Lower leg skin (tissue), 3 donors: ENCODE measurements at regions not wholly inside any gene's neighbourhood (a gene's known extent, or its start where the extent isn't known, plus 50 kb on each side); places are given as distances from the start of the nearest gene placed in this dataset.

ENCODE experiments used
- CTCF ChIP-seq, 3 donors: fragments of 450-650 bp; IDR thresholded peaks; one replicate each; pipeline ENCODE4 v1.5.1; 2016; ENCODE audit warnings: antibody characterized with exemption in 3 of 3, mild to moderate bottlenecking in 3 of 3, moderate library complexity in 2 of 3
- POLR2A ChIP-seq, 2 donors: fragments of 450-650 bp; IDR thresholded peaks; one replicate each; pipeline ENCODE4 v1.6.1; 2016 to 2017; ENCODE audit warnings: antibody characterized with exemption in 2 of 2, mild to moderate bottlenecking in 1 of 2, moderate library complexity in 1 of 2

DNA sequence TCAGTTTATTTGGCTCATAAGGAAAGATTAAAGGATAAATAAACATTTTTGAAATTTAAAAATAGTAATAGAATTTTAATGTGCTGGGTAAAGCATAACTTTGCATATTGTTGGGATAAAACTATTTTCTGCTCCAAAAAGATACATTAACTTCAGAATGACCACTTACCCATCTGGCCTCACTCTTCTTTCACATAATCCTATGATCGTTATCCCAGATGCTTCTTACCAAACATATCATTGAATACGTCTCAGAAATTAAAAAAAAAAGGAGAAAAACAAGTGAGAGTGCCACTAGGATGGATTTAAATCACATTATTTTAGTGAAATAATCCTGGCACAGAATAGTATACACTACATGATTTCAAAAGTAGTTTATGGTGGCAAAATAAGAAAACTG, 677.5 kb upstream of the ZWINT start:
- TF ChIP-seq CTCF (IDR thresholded peaks at IDR 0.05) (no peak), POLR2A (IDR thresholded peaks at IDR 0.05) (no peak)
